GM12878 (cell line): ENCODE measurements at regions not wholly inside any gene's neighbourhood (a gene's known extent, or its start where the extent isn't known, plus 50 kb on each side); places are given as distances from the start of the nearest gene placed in this dataset.

Experiments
- ATAC-seq: fragments of 200-7000 bp; cut with Tn5 transposase; 3 replicates; pipeline ENCODE4 v1.9.1; 2020; ENCODE audit warnings: mild to moderate bottlenecking, moderate library complexity
- BruUV-seq: library from RNA; stranded (reverse); fragments of 400-500 nt; replicated peaks from 2 replicates; lab custom pipeline; 2021; lab: Mats Ljungman, UMichigan
- CTCF ChIA-PET: fragments of 300-600 bp; sonication (Branson Sonifier 250); formaldehyde crosslinking; extraction: SDS; loops from one replicate; lab custom pipeline; 2021; ENCODE audit warnings: inconsistent platforms; lab: Yijun Ruan, JAX
- POLR2A ChIA-PET: fragments of 350-600 bp; formaldehyde crosslinking; extraction: SDS; loops from one replicate; lab custom pipeline; 2021; ENCODE audit warnings: inconsistent platforms; lab: Charles Lee
- RAD21 ChIA-PET: fragments of 300-600 bp; sonication (Branson Sonifier 250); formaldehyde crosslinking; loops from one replicate; lab custom pipeline; 2023; ENCODE audit warnings: antibody characterized with exemption; ENCODE audit not compliant: unreplicated experiment; lab: Charles Lee
- SMC1A ChIA-PET: fragments of 300-600 bp; sonication (Branson Sonifier 250); formaldehyde crosslinking; loops from one replicate; lab custom pipeline; 2023; ENCODE audit not compliant: unreplicated experiment, uncharacterized antibody; lab: Charles Lee
- DNase-seq: peaks from one replicate; pipeline ENCODE4 v3.0.0-alpha.2; 2011; ENCODE audit warnings: low read depth, low spot score
- FAIRE-seq: peaks from 3 replicates; lab custom pipeline; 2011; peaks lifted over from hg19 to GRCh38; lab: Jason Lieb, UNC
- H2AFZ ChIP-seq: 2 replicates; pipeline ENCODE4 v1.6.0; 2011; ENCODE audit warnings: low read depth, low read length, control low read depth; ENCODE audit not compliant: control insufficient read depth
- H3K27ac ChIP-seq: 2 replicates; pipeline ENCODE4 v1.5.1; 2011; ENCODE audit warnings: control low read depth; ENCODE audit not compliant: control insufficient read depth, insufficient read depth
- H3K27me3 ChIP-seq, 2 experiments: replicated peaks in 1 of 2; 2 replicates each; pipeline versions ENCODE4 v1.6.0 to v1.6.1; 2011; ENCODE audit warnings: low read length in 1 of 2; ENCODE audit not compliant: control insufficient read depth in 2 of 2, insufficient read depth in 2 of 2
- H3K36me3 ChIP-seq, 2 experiments: 2 replicates each; pipeline ENCODE4 v1.5.1; 2011; ENCODE audit warnings: low read length in 1 of 2; ENCODE audit not compliant: control insufficient read depth in 2 of 2, insufficient read depth in 2 of 2
- H3K4me1 ChIP-seq: 2 replicates; pipeline ENCODE4 v1.6.1; 2011; ENCODE audit warnings: mild to moderate bottlenecking, low read length, moderate library complexity, mixed read lengths; ENCODE audit not compliant: control insufficient read depth, insufficient read depth
- H3K4me2 ChIP-seq: 2 replicates; pipeline ENCODE4 v1.6.0; 2011; ENCODE audit warnings: control low read depth; ENCODE audit not compliant: control insufficient read depth, insufficient read depth
- H3K4me3 ChIP-seq: fragments of 200-600 bp; sonication (generic); 2 replicates; pipeline ENCODE4 v1.5.1; 2016
- H3K79me2 ChIP-seq: 2 replicates; pipeline ENCODE4 v1.6.0; 2011; ENCODE audit warnings: low read length; ENCODE audit not compliant: control insufficient read depth, insufficient read depth
- H3K9ac ChIP-seq: 2 replicates; pipeline ENCODE4 v1.8.0; 2011; ENCODE audit warnings: low read length, control low read depth, mixed read lengths; ENCODE audit not compliant: control insufficient read depth, insufficient read depth
- H3K9me3 ChIP-seq: replicated peaks from 3 replicates; pipeline ENCODE4 v1.5.1; 2011; ENCODE audit warnings: mild to moderate bottlenecking, low read length; ENCODE audit not compliant: control insufficient read depth, insufficient read depth
- H4K20me1 ChIP-seq: 2 replicates; pipeline ENCODE4 v1.6.0; 2011; ENCODE audit not compliant: control insufficient read depth, insufficient read depth
- BCL11A ChIP-seq: IDR thresholded peaks from 2 replicates; pipeline ENCODE4 v1.6.1; 2011; ENCODE audit warnings: low read depth, low read length
- CBX5 ChIP-seq: sonication (generic); IDR thresholded peaks from 2 replicates; pipeline ENCODE4 v1.6.1; 2016; ENCODE audit warnings: low read depth, moderate library complexity, mild to moderate bottlenecking, inconsistent platforms
- CEBPB ChIP-seq, 2 experiments: fragments of 150-350 bp in 1 of 2; IDR thresholded peaks; 2 replicates each; pipeline ENCODE4 v1.6.1; 2012 to 2014; ENCODE audit warnings: low read depth in 2 of 2, low read length in 2 of 2, borderline replicate concordance in 1 of 2, inconsistent platforms in 1 of 2
- CEBPZ ChIP-seq: fragments of 150-350 bp; IDR thresholded peaks from 2 replicates; pipeline ENCODE4 v1.6.1; 2016; ENCODE audit warnings: low read depth, low read length
- CHD2 ChIP-seq: IDR thresholded peaks from 2 replicates; pipeline ENCODE4 v1.6.1; 2011; ENCODE audit warnings: low read depth, low read length, improper control_type of control experiment, borderline replicate concordance
- CREB1 ChIP-seq: IDR thresholded peaks from 2 replicates; pipeline ENCODE4 v1.6.1; 2012; ENCODE audit warnings: low read depth, mild to moderate bottlenecking, inconsistent platforms
- IRF3 ChIP-seq: fragments of 450-650 bp; IDR thresholded peaks from 2 replicates; pipeline ENCODE4 v1.6.1; 2014; ENCODE audit warnings: mild to moderate bottlenecking
- KAT2A ChIP-seq: conservative IDR thresholded peaks from 2 replicates; pipeline ENCODE4 v1.6.1; 2011; ENCODE audit warnings: low read depth, low read length; ENCODE audit not compliant: control insufficient read depth
- MLLT1 ChIP-seq: fragments of 450-650 bp; IDR thresholded peaks from 2 replicates; pipeline ENCODE4 v1.6.1; 2016; ENCODE audit warnings: mild to moderate bottlenecking
- MXI1 ChIP-seq: fragments of 150-350 bp; IDR thresholded peaks from 2 replicates; pipeline ENCODE4 v1.6.1; 2011; ENCODE audit warnings: low read depth, mild to moderate bottlenecking, inconsistent platforms, low read length, improper control_type of control experiment
- PAX8 ChIP-seq: fragments of 450-650 bp; IDR thresholded peaks from 2 replicates; pipeline ENCODE4 v1.6.1; 2017; ENCODE audit warnings: mild to moderate bottlenecking, moderate library complexity
- PKNOX1 ChIP-seq: fragments of 450-650 bp; IDR thresholded peaks from 2 replicates; pipeline ENCODE4 v1.6.1; 2016; ENCODE audit warnings: mild to moderate bottlenecking
- SMC3 ChIP-seq: IDR thresholded peaks from 2 replicates; pipeline ENCODE4 v1.6.1; 2011; ENCODE audit warnings: low read length, improper control_type of control experiment, borderline replicate concordance
- SUZ12 ChIP-seq: fragments of 200-600 bp; sonication (generic); IDR thresholded peaks from one replicate; pipeline ENCODE4 v1.6.1; 2018; ENCODE audit warnings: antibody characterized with exemption, mild to moderate bottlenecking; ENCODE audit not compliant: unreplicated experiment
- TARDBP ChIP-seq: IDR thresholded peaks from 2 replicates; pipeline ENCODE4 v1.6.1; 2016; ENCODE audit warnings: borderline replicate concordance
- in situ Hi-C: fragments of 300-500 bp; cut with MboI; formaldehyde crosslinking; loops from 9 replicates; pipeline ENCODE4 v1.14.3; 2018; ENCODE audit warnings: mixed read lengths
- intact Hi-C: fragments of 100-400 bp; cut with micrococcal nuclease; formaldehyde crosslinking; loops from one replicate; pipeline ENCODE4 v1.14.2; 2022; ENCODE audit not compliant: unreplicated experiment

GRCh38 chr3:96734273-96735009 is 80.0 kb upstream of the EPHA6 start (continued):
- no peak for TF ChIP-seq MXI1
- TF ChIP-seq PAX8 = no peak

GRCh38 chr3:96748139-96748538 is 66.3 kb upstream of the EPHA6 start:
- in situ Hi-C loops (no loop called here), intact Hi-C loops (no loop called here)
- ChIA-PET SMC1A (no interaction called here), RAD21 (no interaction called here), POLR2A (no interaction called here), CTCF (no interaction called here)
- Histone ChIP-seq H3K36me3 (no peaks in the 10 kb centered on the region), H2AFZ (no peak overlapping the region), H3K27ac (no peak overlapping the region), H3K4me1 (no peaks in the 10 kb centered on the region), H3K9ac (no peak overlapping the region), H3K4me3 (no peak overlapping the region), H3K27me3 (no peaks in the 10 kb centered on the region), H4K20me1 (no peaks in the 10 kb centered on the region), H3K4me2 (no peak overlapping the region), H3K9me3 (no peaks in the 10 kb centered on the region), H3K79me2 (no peaks in the 10 kb centered on the region)
- DNase-seq (no peak), ATAC-seq (no peak), FAIRE-seq (no peak)
- no TSS peak for BruUV-seq
- TF ChIP-seq CEBPZ = no peak
- no peak for TF ChIP-seq CEBPB (IDR thresholded peaks at IDR 0.05; ENCODE audit: borderline replicate concordance in 1 of 2, low read depth in 2 of 2, low read length in 2 of 2)
- no peak for TF ChIP-seq CREB1
- no peak for TF ChIP-seq TARDBP
- no peak for TF ChIP-seq PKNOX1
- no peak for TF ChIP-seq CHD2
- no peak for TF ChIP-seq BCL11A
- no peak for TF ChIP-seq KAT2A
- TF ChIP-seq MLLT1 = no peak
- TF ChIP-seq SMC3 = no peak
- no peak for TF ChIP-seq IRF3
- TF ChIP-seq CBX5 = no peak
- TF ChIP-seq SUZ12 = no peak
